GM12878 (cell line): ENCODE measurements at regions not wholly inside any gene's neighbourhood (a gene's known extent, or its start where the extent isn't known, plus 50 kb on each side); places are given as distances from the start of the nearest gene placed in this dataset.

ENCODE experiments used
- ATAC-seq: fragments of 200-7000 bp; cut with Tn5 transposase; 3 replicates; pipeline ENCODE4 v1.9.1; 2020; ENCODE audit warnings: mild to moderate bottlenecking, moderate library complexity
- BruUV-seq: library from RNA; stranded (reverse); fragments of 400-500 nt; replicated peaks from 2 replicates; lab custom pipeline; 2021; lab: Mats Ljungman, UMichigan
- CTCF ChIA-PET: fragments of 300-600 bp; sonication (Branson Sonifier 250); formaldehyde crosslinking; extraction: SDS; loops from one replicate; lab custom pipeline; 2021; ENCODE audit warnings: inconsistent platforms; lab: Yijun Ruan, JAX
- POLR2A ChIA-PET: fragments of 350-600 bp; formaldehyde crosslinking; extraction: SDS; loops from one replicate; lab custom pipeline; 2021; ENCODE audit warnings: inconsistent platforms; lab: Charles Lee
- RAD21 ChIA-PET: fragments of 300-600 bp; sonication (Branson Sonifier 250); formaldehyde crosslinking; loops from one replicate; lab custom pipeline; 2023; ENCODE audit warnings: antibody characterized with exemption; ENCODE audit not compliant: unreplicated experiment; lab: Charles Lee
- SMC1A ChIA-PET: fragments of 300-600 bp; sonication (Branson Sonifier 250); formaldehyde crosslinking; loops from one replicate; lab custom pipeline; 2023; ENCODE audit not compliant: unreplicated experiment, uncharacterized antibody; lab: Charles Lee
- DNase-seq: peaks from one replicate; pipeline ENCODE4 v3.0.0-alpha.2; 2011; ENCODE audit warnings: low read depth, low spot score
- FAIRE-seq: peaks from 3 replicates; lab custom pipeline; 2011; peaks lifted over from hg19 to GRCh38; lab: Jason Lieb, UNC
- H2AFZ ChIP-seq: 2 replicates; pipeline ENCODE4 v1.6.0; 2011; ENCODE audit warnings: low read depth, low read length, control low read depth; ENCODE audit not compliant: control insufficient read depth
- H3K27ac ChIP-seq: 2 replicates; pipeline ENCODE4 v1.5.1; 2011; ENCODE audit warnings: control low read depth; ENCODE audit not compliant: control insufficient read depth, insufficient read depth
- H3K27me3 ChIP-seq, 2 experiments: replicated peaks in 1 of 2; 2 replicates each; pipeline versions ENCODE4 v1.6.0 to v1.6.1; 2011; ENCODE audit warnings: low read length in 1 of 2; ENCODE audit not compliant: control insufficient read depth in 2 of 2, insufficient read depth in 2 of 2
- H3K36me3 ChIP-seq, 2 experiments: 2 replicates each; pipeline ENCODE4 v1.5.1; 2011; ENCODE audit warnings: low read length in 1 of 2; ENCODE audit not compliant: control insufficient read depth in 2 of 2, insufficient read depth in 2 of 2
- H3K4me1 ChIP-seq: 2 replicates; pipeline ENCODE4 v1.6.1; 2011; ENCODE audit warnings: mild to moderate bottlenecking, low read length, moderate library complexity, mixed read lengths; ENCODE audit not compliant: control insufficient read depth, insufficient read depth
- H3K4me2 ChIP-seq: 2 replicates; pipeline ENCODE4 v1.6.0; 2011; ENCODE audit warnings: control low read depth; ENCODE audit not compliant: control insufficient read depth, insufficient read depth
- H3K4me3 ChIP-seq: fragments of 200-600 bp; sonication (generic); 2 replicates; pipeline ENCODE4 v1.5.1; 2016
- H3K79me2 ChIP-seq: 2 replicates; pipeline ENCODE4 v1.6.0; 2011; ENCODE audit warnings: low read length; ENCODE audit not compliant: control insufficient read depth, insufficient read depth
- H3K9ac ChIP-seq: 2 replicates; pipeline ENCODE4 v1.8.0; 2011; ENCODE audit warnings: low read length, control low read depth, mixed read lengths; ENCODE audit not compliant: control insufficient read depth, insufficient read depth
- H3K9me3 ChIP-seq: replicated peaks from 3 replicates; pipeline ENCODE4 v1.5.1; 2011; ENCODE audit warnings: mild to moderate bottlenecking, low read length; ENCODE audit not compliant: control insufficient read depth, insufficient read depth
- H4K20me1 ChIP-seq: 2 replicates; pipeline ENCODE4 v1.6.0; 2011; ENCODE audit not compliant: control insufficient read depth, insufficient read depth
- NR2C1 ChIP-seq: fragments of 450-650 bp; IDR thresholded peaks from 2 replicates; pipeline ENCODE4 v1.6.1; 2017; ENCODE audit warnings: antibody characterized with exemption, mild to moderate bottlenecking, moderate library complexity
- POLR2A ChIP-seq: IDR thresholded peaks from 2 replicates; pipeline ENCODE4 v1.6.1; 2011; ENCODE audit warnings: low read depth, mild to moderate bottlenecking, low read length
- ZBTB40 ChIP-seq: fragments of 450-650 bp; IDR thresholded peaks from 2 replicates; pipeline ENCODE4 v1.6.1; 2016; ENCODE audit warnings: mild to moderate bottlenecking, moderate library complexity, borderline replicate concordance
- WGBS: methylation state at CpG from one replicate; pipeline ENCODE4 v1.1.6; 2016; ENCODE audit warnings: low lambda C conversion rate; ENCODE audit not compliant: insufficient replicate concordance, insufficient coverage; ENCODE audit errors: missing lambda C conversion rate; 5-methylcytosine and 5-hydroxymethylcytosine counted together
- in situ Hi-C: fragments of 300-500 bp; cut with MboI; formaldehyde crosslinking; loops from 9 replicates; pipeline ENCODE4 v1.14.3; 2018; ENCODE audit warnings: mixed read lengths
- intact Hi-C: fragments of 100-400 bp; cut with micrococcal nuclease; formaldehyde crosslinking; loops from one replicate; pipeline ENCODE4 v1.14.2; 2022; ENCODE audit not compliant: unreplicated experiment

DNA sequence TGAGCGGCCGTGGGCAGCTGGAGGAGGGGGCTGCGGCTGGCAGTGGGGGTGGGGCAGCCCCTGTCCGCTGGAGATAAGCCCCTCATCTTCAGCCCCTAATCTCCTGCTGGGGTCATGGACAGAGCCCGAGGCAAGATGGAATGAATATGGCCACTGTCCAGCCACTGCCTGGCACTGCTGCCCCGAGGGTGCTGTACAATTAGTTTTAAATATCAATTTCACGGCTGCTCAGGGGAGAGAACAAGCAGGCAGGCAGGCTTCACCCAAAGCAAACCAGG, 64.1 kb upstream of the NKX1-1 start:
- H3K4me2 ChIP-seq = no peak overlapping the region
- H3K9ac ChIP-seq = no peak overlapping the region
- RAD21 ChIA-PET = no interaction called here
- 49% methylated on average over 3 of the region's 7 CpGs for WGBS
- no peaks in the 10 kb centered on the region for H3K36me3 ChIP-seq
- no peak overlapping the region for H3K4me3 ChIP-seq
- no peaks in the 10 kb centered on the region for H3K4me1 ChIP-seq
- intact Hi-C loops = no loop called here
- POLR2A ChIA-PET = no interaction called here
- no peaks in the 10 kb centered on the region for H3K27me3 ChIP-seq
- CTCF ChIA-PET = no interaction called here
- no peak overlapping the region for H3K27ac ChIP-seq
- no peaks in the 10 kb centered on the region for H4K20me1 ChIP-seq
- H3K9me3 ChIP-seq = no peaks in the 10 kb centered on the region; the same call in 2 of the 3 replicates
- ATAC-seq (no peak), FAIRE-seq (no peak), DNase-seq (no peak)
- in situ Hi-C loops = no loop called here
- SMC1A ChIA-PET = no interaction called here
- BruUV-seq = no TSS peak
- no peak overlapping the region for H2AFZ ChIP-seq
- no peaks in the 10 kb centered on the region for H3K79me2 ChIP-seq
- no peak for TF ChIP-seq NR2C1
- no peak for TF ChIP-seq POLR2A
- no peak for TF ChIP-seq ZBTB40
- TF ChIP-seq, all 136 proteins: peak for 0
